KMS-11 (cell line): ENCODE measurements at regions not wholly inside any gene's neighbourhood (a gene's known extent, or its start where the extent isn't known, plus 50 kb on each side); places are given as distances from the start of the nearest gene placed in this dataset.

Source experiments
- H2AFZ ChIP-seq: fragments of 200-600 bp; sonication (generic); 2 replicates; pipeline ENCODE4 v1.6.1; 2016; ENCODE audit warnings: antibody characterized with exemption, mixed run types, low read depth
- H3K27ac ChIP-seq: fragments of 200-600 bp; sonication (generic); 2 replicates; pipeline ENCODE4 v1.6.1; 2016; ENCODE audit warnings: mild to moderate bottlenecking, mixed run types
- H3K27me3 ChIP-seq: fragments of 200-600 bp; sonication (generic); 2 replicates; pipeline ENCODE4 v1.6.1; 2017; ENCODE audit warnings: mild to moderate bottlenecking, low read depth, mixed run types, moderate library complexity; ENCODE audit not compliant: insufficient read depth
- H3K36me3 ChIP-seq: fragments of 200-600 bp; sonication (generic); 2 replicates; pipeline ENCODE4 v1.6.1; 2017; ENCODE audit warnings: mild to moderate bottlenecking, mixed run types; ENCODE audit not compliant: insufficient read depth
- H3K4me1 ChIP-seq: fragments of 200-600 bp; sonication (generic); 2 replicates; pipeline ENCODE4 v1.6.1; 2016; ENCODE audit warnings: mild to moderate bottlenecking, low read depth, mixed run types; ENCODE audit not compliant: poor library complexity, severe bottlenecking
- H3K4me2 ChIP-seq: fragments of 200-600 bp; sonication (generic); 2 replicates; pipeline ENCODE4 v1.7.0; 2016; ENCODE audit warnings: mild to moderate bottlenecking, mixed run types
- H3K4me3 ChIP-seq: fragments of 200-600 bp; sonication (generic); IDR thresholded peaks from 2 replicates; pipeline ENCODE4 v1.6.1; 2017; ENCODE audit warnings: low read depth, low read length, mixed read lengths; ENCODE audit not compliant: insufficient read depth
- H3K79me2 ChIP-seq: fragments of 200-600 bp; sonication (generic); 2 replicates; pipeline ENCODE4 v1.6.1; 2016; ENCODE audit warnings: low read depth, mixed run types; ENCODE audit not compliant: insufficient read depth
- H3K9ac ChIP-seq: fragments of 200-600 bp; sonication (generic); 2 replicates; pipeline ENCODE4 v1.6.1; 2016; ENCODE audit warnings: mild to moderate bottlenecking, mixed run types
- H4K20me1 ChIP-seq: fragments of 200-600 bp; sonication (generic); 2 replicates; pipeline ENCODE4 v1.6.1; 2016; ENCODE audit warnings: mild to moderate bottlenecking, mixed run types; ENCODE audit not compliant: insufficient read depth
- CTCF ChIP-seq: fragments of 200-600 bp; sonication (generic); conservative IDR thresholded peaks from 2 replicates; pipeline ENCODE4 v1.6.1; 2017; ENCODE audit warnings: low read depth, mild to moderate bottlenecking, antibody characterized with exemption, low read length, moderate library complexity, mixed read lengths

- no peaks in the 10 kb centered on the region for H4K20me1 ChIP-seq
- H3K27me3 ChIP-seq, result no peaks in the 10 kb centered on the region
- no peak overlapping the region for H3K27ac ChIP-seq
- no peak overlapping the region for H3K4me3 ChIP-seq
- TF ChIP-seq CTCF, result no peak
- H3K4me1 ChIP-seq, result no peaks in the 10 kb centered on the region
- H3K4me2 ChIP-seq, result no peak overlapping the region
- no peaks in the 10 kb centered on the region for H3K79me2 ChIP-seq
- no peaks in the 10 kb centered on the region for H3K36me3 ChIP-seq
- no peak overlapping the region for H3K9ac ChIP-seq
- no peak overlapping the region for H2AFZ ChIP-seq
Observed at GRCh38 chr6:139666284-139666683, 291.8 kb upstream of the CITED2 start.

- Histone ChIP-seq H3K27ac (no peak overlapping the region), H3K36me3 (no peaks in the 10 kb centered on the region)
- TF ChIP-seq CTCF, result no peak
Observed at GRCh38 chr6:139663996-139664395, 289.5 kb upstream of the CITED2 start.

GRCh38 chr6:139659711-139660110, 285.3 kb upstream of the CITED2 start:
- TF ChIP-seq CTCF, result no peak
- Histone ChIP-seq H3K4me3 (no peak overlapping the region), H3K4me2 (no peak overlapping the region), H4K20me1 (no peaks in the 10 kb centered on the region), H2AFZ (no peak overlapping the region), H3K27ac (no peak overlapping the region), H3K79me2 (no peaks in the 10 kb centered on the region), H3K9ac (no peak overlapping the region), H3K27me3 (no peaks in the 10 kb centered on the region), H3K36me3 (no peaks in the 10 kb centered on the region), H3K4me1 (no peaks in the 10 kb centered on the region)

More at GRCh38 chr6:139663996-139664395, 289.5 kb upstream of the CITED2 start:
- Histone ChIP-seq H3K4me2 (no peak overlapping the region), H3K27me3 (no peaks in the 10 kb centered on the region), H4K20me1 (no peaks in the 10 kb centered on the region), H2AFZ (no peak overlapping the region), H3K4me1 (no peaks in the 10 kb centered on the region), H3K9ac (no peak overlapping the region), H3K79me2 (no peaks in the 10 kb centered on the region), H3K4me3 (no peak overlapping the region)

GRCh38 chr6:139659196-139659595, 284.7 kb upstream of the CITED2 start:
- Histone ChIP-seq H3K4me2 (no peak overlapping the region), H4K20me1 (no peaks in the 10 kb centered on the region), H3K36me3 (no peaks in the 10 kb centered on the region), H3K9ac (no peak overlapping the region), H3K4me1 (no peaks in the 10 kb centered on the region), H3K79me2 (no peaks in the 10 kb centered on the region), H3K4me3 (no peak overlapping the region), H3K27ac (no peak overlapping the region), H3K27me3 (no peaks in the 10 kb centered on the region), H2AFZ (no peak overlapping the region)
- no peak for TF ChIP-seq CTCF

- Histone ChIP-seq H3K27me3 (no peaks in the 10 kb centered on the region), H3K4me1 (no peaks in the 10 kb centered on the region), H3K36me3 (no peaks in the 10 kb centered on the region), H4K20me1 (no peaks in the 10 kb centered on the region), H3K27ac (no peak overlapping the region), H3K79me2 (no peaks in the 10 kb centered on the region), H3K4me3 (no peak overlapping the region), H3K9ac (no peak overlapping the region), H3K4me2 (no peak overlapping the region), H2AFZ (no peak overlapping the region)
- TF ChIP-seq CTCF, result no peak
Observed at GRCh38 chr6:139657119-139657518, 282.7 kb upstream of the CITED2 start.
